KMS-11 (cell line): ENCODE measurements at regions not wholly inside any gene's neighbourhood (a gene's known extent, or its start where the extent isn't known, plus 50 kb on each side); places are given as distances from the start of the nearest gene placed in this dataset.

ENCODE experiments used
- H2AFZ ChIP-seq: fragments of 200-600 bp; sonication (generic); 2 replicates; pipeline ENCODE4 v1.6.1; 2016; ENCODE audit warnings: antibody characterized with exemption, mixed run types, low read depth
- H3K27ac ChIP-seq: fragments of 200-600 bp; sonication (generic); 2 replicates; pipeline ENCODE4 v1.6.1; 2016; ENCODE audit warnings: mild to moderate bottlenecking, mixed run types
- H3K27me3 ChIP-seq: fragments of 200-600 bp; sonication (generic); 2 replicates; pipeline ENCODE4 v1.6.1; 2017; ENCODE audit warnings: mild to moderate bottlenecking, low read depth, mixed run types, moderate library complexity; ENCODE audit not compliant: insufficient read depth
- H3K36me3 ChIP-seq: fragments of 200-600 bp; sonication (generic); 2 replicates; pipeline ENCODE4 v1.6.1; 2017; ENCODE audit warnings: mild to moderate bottlenecking, mixed run types; ENCODE audit not compliant: insufficient read depth
- H3K4me1 ChIP-seq: fragments of 200-600 bp; sonication (generic); 2 replicates; pipeline ENCODE4 v1.6.1; 2016; ENCODE audit warnings: mild to moderate bottlenecking, low read depth, mixed run types; ENCODE audit not compliant: poor library complexity, severe bottlenecking
- H3K4me2 ChIP-seq: fragments of 200-600 bp; sonication (generic); 2 replicates; pipeline ENCODE4 v1.7.0; 2016; ENCODE audit warnings: mild to moderate bottlenecking, mixed run types
- H3K4me3 ChIP-seq: fragments of 200-600 bp; sonication (generic); IDR thresholded peaks from 2 replicates; pipeline ENCODE4 v1.6.1; 2017; ENCODE audit warnings: low read depth, low read length, mixed read lengths; ENCODE audit not compliant: insufficient read depth
- H3K79me2 ChIP-seq: fragments of 200-600 bp; sonication (generic); 2 replicates; pipeline ENCODE4 v1.6.1; 2016; ENCODE audit warnings: low read depth, mixed run types; ENCODE audit not compliant: insufficient read depth
- H3K9ac ChIP-seq: fragments of 200-600 bp; sonication (generic); 2 replicates; pipeline ENCODE4 v1.6.1; 2016; ENCODE audit warnings: mild to moderate bottlenecking, mixed run types
- H4K20me1 ChIP-seq: fragments of 200-600 bp; sonication (generic); 2 replicates; pipeline ENCODE4 v1.6.1; 2016; ENCODE audit warnings: mild to moderate bottlenecking, mixed run types; ENCODE audit not compliant: insufficient read depth
- TF ChIP-seq, protein P1 (sequence below): fragments of 200-600 bp; sonication (generic); conservative IDR thresholded peaks from 2 replicates; pipeline ENCODE4 v1.6.1; 2017; ENCODE audit warnings: low read depth, mild to moderate bottlenecking, antibody characterized with exemption, low read length, moderate library complexity, mixed read lengths

- H3K27me3 ChIP-seq, result peaks cover 63% of the 10 kb centered on the region
- no peak overlapping the region for H3K27ac ChIP-seq
- TF ChIP-seq, protein P1, sequence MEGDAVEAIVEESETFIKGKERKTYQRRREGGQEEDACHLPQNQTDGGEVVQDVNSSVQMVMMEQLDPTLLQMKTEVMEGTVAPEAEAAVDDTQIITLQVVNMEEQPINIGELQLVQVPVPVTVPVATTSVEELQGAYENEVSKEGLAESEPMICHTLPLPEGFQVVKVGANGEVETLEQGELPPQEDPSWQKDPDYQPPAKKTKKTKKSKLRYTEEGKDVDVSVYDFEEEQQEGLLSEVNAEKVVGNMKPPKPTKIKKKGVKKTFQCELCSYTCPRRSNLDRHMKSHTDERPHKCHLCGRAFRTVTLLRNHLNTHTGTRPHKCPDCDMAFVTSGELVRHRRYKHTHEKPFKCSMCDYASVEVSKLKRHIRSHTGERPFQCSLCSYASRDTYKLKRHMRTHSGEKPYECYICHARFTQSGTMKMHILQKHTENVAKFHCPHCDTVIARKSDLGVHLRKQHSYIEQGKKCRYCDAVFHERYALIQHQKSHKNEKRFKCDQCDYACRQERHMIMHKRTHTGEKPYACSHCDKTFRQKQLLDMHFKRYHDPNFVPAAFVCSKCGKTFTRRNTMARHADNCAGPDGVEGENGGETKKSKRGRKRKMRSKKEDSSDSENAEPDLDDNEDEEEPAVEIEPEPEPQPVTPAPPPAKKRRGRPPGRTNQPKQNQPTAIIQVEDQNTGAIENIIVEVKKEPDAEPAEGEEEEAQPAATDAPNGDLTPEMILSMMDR, result no peak
- H3K9ac ChIP-seq, result no peak overlapping the region
- H3K4me2 ChIP-seq, result no peak overlapping the region
- H3K36me3 ChIP-seq, result no peaks in the 10 kb centered on the region
- H2AFZ ChIP-seq, result no peak overlapping the region
- no peaks in the 10 kb centered on the region for H4K20me1 ChIP-seq
- H3K4me3 ChIP-seq, result no peak overlapping the region
- H3K4me1 ChIP-seq, result no peaks in the 10 kb centered on the region
- no peaks in the 10 kb centered on the region for H3K79me2 ChIP-seq
Measured at GRCh38 chr6:33954453-33954852, 150.7 kb upstream of the MLN start.

- H3K79me2 ChIP-seq, result no peaks in the 10 kb centered on the region
- H3K4me3 ChIP-seq, result no peak overlapping the region
- H3K4me2 ChIP-seq, result no peak overlapping the region
- H3K4me1 ChIP-seq, result no peaks in the 10 kb centered on the region
- no peak overlapping the region for H3K27ac ChIP-seq
- peaks cover 70% of the 10 kb centered on the region for H3K27me3 ChIP-seq
- no peaks in the 10 kb centered on the region for H3K36me3 ChIP-seq
- TF ChIP-seq, protein P1, result no peak
- H4K20me1 ChIP-seq, result no peaks in the 10 kb centered on the region
- H2AFZ ChIP-seq, result no peak overlapping the region
- no peak overlapping the region for H3K9ac ChIP-seq
Measured at GRCh38 chr6:33953171-33953570, 149.4 kb upstream of the MLN start.

GRCh38 chr6:33952016-33952415 is 148.2 kb upstream of the MLN start:
- Histone ChIP-seq H3K27me3 (peaks cover 80% of the 10 kb centered on the region), H3K9ac (no peak overlapping the region), H3K4me2 (no peak overlapping the region), H4K20me1 (no peaks in the 10 kb centered on the region), H3K79me2 (no peaks in the 10 kb centered on the region), H3K36me3 (no peaks in the 10 kb centered on the region), H3K27ac (no peak overlapping the region), H2AFZ (no peak overlapping the region), H3K4me3 (no peak overlapping the region), H3K4me1 (no peaks in the 10 kb centered on the region)
- TF ChIP-seq, protein P1, result no peak

- Histone ChIP-seq H3K79me2 (no peaks in the 10 kb centered on the region), H3K4me1 (no peaks in the 10 kb centered on the region), H4K20me1 (no peaks in the 10 kb centered on the region), H3K27me3 (peaks cover 89% of the 10 kb centered on the region), H3K9ac (no peak overlapping the region), H3K4me3 (no peak overlapping the region), H3K36me3 (no peaks in the 10 kb centered on the region), H3K4me2 (no peak overlapping the region), H3K27ac (no peak overlapping the region), H2AFZ (no peak overlapping the region)
- TF ChIP-seq, protein P1, result no peak
Measured at GRCh38 chr6:33950891-33951889, 147.4 kb upstream of the MLN start.
